GM13977 (cell line): ENCODE measurements at regions not wholly inside any gene's neighbourhood (a gene's known extent, or its start where the extent isn't known, plus 50 kb on each side); places are given as distances from the start of the nearest gene placed in this dataset.
A peak's percentile ranks its signal among the peaks of the same experiment; 100 is the strongest.
"Not testable (repeated sequence)": the region's sequence is repeated elsewhere in the genome, so short reads cannot be mapped to it uniquely, and the experiment has no call there.

Experiments used
- DNase-seq: peaks from one replicate; pipeline ENCODE4 v3.0.0; 2012; ENCODE audit warnings: low spot score
- CTCF ChIP-seq: IDR thresholded peaks from 2 replicates; pipeline ENCODE4 v1.5.1; 2012; ENCODE audit warnings: mild to moderate bottlenecking, control low read depth; ENCODE audit not compliant: insufficient read depth; ENCODE audit errors: extremely low read depth, missing control alignments
- in situ Hi-C: fragments of 300-500 bp; cut with MboI; formaldehyde crosslinking; loops from one replicate; pipeline ENCODE4 v1.12.0; 2022; ENCODE audit warnings: low sequenced_read_pairs, low pct_unique_long_range_greater_than_20kb, mixed read lengths, inconsistent platforms; ENCODE audit not compliant: unreplicated experiment

GRCh38 chr9:42430674-42431615 is 247.5 kb downstream of the SPATA31A6 start:
- DNase-seq, in situ Hi-C loops: not testable (repeated sequence)

- DNase-seq, in situ Hi-C loops: not testable (repeated sequence)
These were observed 248.2 kb downstream of the SPATA31A6 start for GRCh38 chr9:42431616-42432010.

- in situ Hi-C loops, result not testable (repeated sequence)
These were observed 251.6 kb downstream of the SPATA31A6 start for GRCh38 chr9:42434844-42435714.

GRCh38 chr9:42435715-42436342 is 252.4 kb downstream of the SPATA31A6 start:
- DNase-seq, in situ Hi-C loops: not testable (repeated sequence)

More at GRCh38 chr9:42434844-42435714, 251.6 kb downstream of the SPATA31A6 start:
- not testable (repeated sequence) for DNase-seq

- in situ Hi-C loops, DNase-seq: not testable (repeated sequence)
These were observed 253.7 kb downstream of the SPATA31A6 start for GRCh38 chr9:42437057-42437759.

GRCh38 chr9:42442680-42443079 is 259.2 kb downstream of the SPATA31A6 start:
- in situ Hi-C loops, DNase-seq: not testable (repeated sequence)

GRCh38 chr9:42443414-42443813 is 260.0 kb downstream of the SPATA31A6 start:
- DNase-seq, in situ Hi-C loops: not testable (repeated sequence)

GRCh38 chr9:42461436-42461835 is 278.0 kb downstream of the SPATA31A6 start:
- in situ Hi-C loops, DNase-seq: not testable (repeated sequence)

- in situ Hi-C loops, DNase-seq: not testable (repeated sequence)
These were observed 278.4 kb downstream of the SPATA31A6 start for GRCh38 chr9:42461863-42462262.

- in situ Hi-C loops, DNase-seq: not testable (repeated sequence)
These were observed 280.5 kb downstream of the SPATA31A6 start for GRCh38 chr9:42463981-42464380.

GRCh38 chr9:42470577-42470976 is 287.1 kb downstream of the SPATA31A6 start:
- TF ChIP-seq CTCF, result peak; percentile 11
- DNase-seq, in situ Hi-C loops: not testable (repeated sequence)

GRCh38 chr9:42490989-42491388 is 307.5 kb downstream of the SPATA31A6 start:
- DNase-seq, in situ Hi-C loops: not testable (repeated sequence)

- DNase-seq, in situ Hi-C loops: not testable (repeated sequence)
These were observed 319.3 kb downstream of the SPATA31A6 start for GRCh38 chr9:42502620-42503264.

- DNase-seq, in situ Hi-C loops: not testable (repeated sequence)
These were observed 324.7 kb downstream of the SPATA31A6 start for GRCh38 chr9:42508111-42508510.

- in situ Hi-C loops, DNase-seq: not testable (repeated sequence)
These were observed 330.1 kb downstream of the SPATA31A6 start for GRCh38 chr9:42513535-42513934.
